ENCODE measurements at regions not wholly inside any gene's neighbourhood (a gene's known extent, or its start where the extent isn't known, plus 50 kb on each side); places are given as distances from the start of the nearest gene placed in this dataset.
"Not testable (repeated sequence)": the region's sequence is repeated elsewhere in the genome, so short reads cannot be mapped to it uniquely, and the experiment has no call there.

DNA sequence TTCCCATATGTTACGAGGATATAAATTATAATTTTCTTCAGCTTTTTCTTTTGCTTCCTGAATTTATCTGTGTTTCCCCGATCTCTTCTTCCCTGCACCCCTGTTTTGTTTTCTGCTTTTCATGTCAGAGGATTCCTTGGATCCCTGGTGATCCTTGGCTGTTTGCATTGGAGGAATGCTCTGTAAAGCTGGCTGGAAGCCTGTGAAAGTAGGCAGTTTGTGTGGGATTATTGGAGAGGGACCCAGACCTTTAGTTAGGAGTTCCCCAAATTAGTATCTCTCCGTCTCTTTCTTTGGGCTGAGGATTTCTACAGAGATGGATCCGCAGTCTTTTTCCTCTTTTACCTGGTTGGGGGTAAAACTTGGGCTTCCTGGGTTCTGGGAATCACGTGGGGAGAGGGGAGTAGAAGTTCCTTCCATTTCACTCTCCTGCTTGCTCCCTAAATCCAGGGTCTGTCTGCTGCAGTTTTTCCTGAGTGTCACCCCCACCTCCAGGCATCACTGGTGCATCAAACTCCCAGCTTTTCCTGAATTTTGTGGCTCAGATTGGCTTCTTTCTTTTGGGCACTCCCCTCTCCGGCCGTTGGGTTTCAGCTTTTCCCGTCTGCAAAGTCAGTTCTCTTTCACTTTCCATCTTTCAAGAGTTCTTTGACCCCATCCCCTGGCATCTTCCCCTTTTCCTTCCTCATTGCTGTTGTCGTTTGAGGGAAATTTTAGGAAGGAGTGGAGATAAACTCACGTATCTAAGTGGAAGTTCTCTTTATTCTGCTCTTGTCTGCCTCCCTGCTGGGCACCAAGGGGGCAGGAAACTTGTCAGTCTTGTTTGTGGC lies 79.1 kb upstream of the ALX4 start:
- no peak for DNase-seq

- no peak for DNase-seq
These were observed 80.1 kb upstream of the ALX4 start for GRCh38 chr11:44389963-44390605.

DNA sequence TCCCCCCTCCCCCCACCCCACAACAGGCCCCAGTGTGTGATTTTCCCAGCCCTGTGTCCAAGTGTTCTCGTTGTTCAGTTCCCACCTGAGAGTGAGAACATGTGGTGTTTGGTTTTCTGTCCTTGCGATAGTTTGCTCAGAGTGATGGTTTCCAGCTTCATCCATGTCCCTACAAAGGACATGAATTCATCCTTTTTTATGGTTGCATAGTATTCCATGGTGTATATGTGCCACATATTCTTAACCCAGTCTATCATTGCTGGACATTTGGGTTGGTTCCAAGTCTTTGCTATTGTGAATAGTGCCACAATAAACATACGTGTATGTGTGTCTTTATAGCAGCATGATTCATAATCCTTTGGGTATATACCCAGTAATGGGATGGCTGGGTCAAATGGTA lies 81.1 kb upstream of the ALX4 start:
- DNase-seq: not testable (repeated sequence)

DNA sequence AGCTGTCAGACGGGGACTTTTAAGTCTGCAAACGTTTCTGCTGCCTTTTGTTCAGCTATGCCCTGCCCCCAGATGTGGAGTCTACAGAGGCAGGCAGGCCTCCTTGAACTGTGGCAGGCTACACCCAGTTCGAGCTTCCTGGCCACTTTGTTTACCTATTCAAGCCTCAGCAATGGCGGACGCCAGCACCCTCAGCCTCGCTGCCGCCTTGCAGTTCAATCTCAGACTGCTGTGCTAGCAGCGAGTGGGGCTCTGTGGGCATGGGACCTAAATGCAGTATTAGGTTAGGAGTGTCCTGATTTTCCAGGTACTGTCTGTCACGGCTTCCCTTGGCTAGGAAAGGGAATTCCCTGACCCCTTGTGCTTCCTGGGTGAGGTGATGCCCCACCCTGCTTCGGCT lies 86.8 kb upstream of the ALX4 start:
- DNase-seq: not testable (repeated sequence)

DNA sequence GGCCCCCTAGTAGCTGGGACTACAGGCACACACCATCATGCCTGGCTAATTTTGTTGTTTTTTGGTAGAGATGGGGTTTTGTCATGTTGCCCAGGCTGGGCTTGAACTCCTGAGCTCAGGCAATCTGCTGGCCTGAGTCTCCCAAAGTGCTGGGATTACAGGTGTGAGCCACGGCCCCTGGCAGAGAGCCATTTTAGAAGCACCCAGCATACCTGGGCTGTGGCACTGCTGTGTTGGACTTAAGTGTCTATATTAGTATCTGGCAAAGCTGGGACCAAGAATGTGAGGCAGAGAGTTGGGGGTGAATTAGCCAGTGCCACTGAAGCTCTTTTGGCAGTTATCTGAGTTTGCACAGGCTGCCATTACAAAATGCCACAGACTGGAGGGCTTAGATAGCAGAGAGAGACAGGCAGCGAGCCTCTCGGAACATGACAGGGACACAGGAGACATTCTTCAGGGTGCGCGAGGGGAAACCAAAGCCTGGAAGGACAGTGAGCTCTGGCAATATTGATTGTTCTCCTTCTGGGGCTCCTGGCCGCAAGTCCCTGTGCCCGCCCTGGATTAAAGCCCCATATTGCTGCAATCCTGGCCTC lies 87.7 kb upstream of the ALX4 start:
- DNase-seq: no peak

GRCh38 chr11:44398266-44399030 lies 88.5 kb upstream of the ALX4 start:
- DNase-seq: no peak

GRCh38 chr11:44399968-44400367 lies 90.0 kb upstream of the ALX4 start:
- DNase-seq: no peak

DNA sequence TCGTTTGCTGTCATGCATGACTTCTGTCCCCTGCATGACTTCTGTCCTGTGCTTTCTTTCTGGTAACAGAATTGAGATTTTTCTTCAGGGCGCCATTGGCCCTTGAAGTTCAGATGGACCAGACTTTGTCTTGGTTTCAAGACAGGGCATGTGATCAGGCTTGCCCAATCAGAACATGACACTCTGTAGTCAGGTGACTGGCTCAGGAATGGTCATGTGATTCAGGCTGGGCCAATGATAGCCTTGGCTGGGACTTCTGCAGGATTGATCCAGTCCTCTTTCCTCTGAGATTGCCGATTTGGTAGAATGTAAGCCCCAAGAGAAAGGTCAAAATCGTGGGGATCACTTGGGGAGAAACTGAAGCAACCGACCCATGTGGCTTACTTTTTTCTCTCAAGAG lies 90.5 kb upstream of the ALX4 start:
- DNase-seq: no peak

- DNase-seq: no peak
These were observed 92.6 kb upstream of the ALX4 start for GRCh38 chr11:44402466-44403075.

DNA sequence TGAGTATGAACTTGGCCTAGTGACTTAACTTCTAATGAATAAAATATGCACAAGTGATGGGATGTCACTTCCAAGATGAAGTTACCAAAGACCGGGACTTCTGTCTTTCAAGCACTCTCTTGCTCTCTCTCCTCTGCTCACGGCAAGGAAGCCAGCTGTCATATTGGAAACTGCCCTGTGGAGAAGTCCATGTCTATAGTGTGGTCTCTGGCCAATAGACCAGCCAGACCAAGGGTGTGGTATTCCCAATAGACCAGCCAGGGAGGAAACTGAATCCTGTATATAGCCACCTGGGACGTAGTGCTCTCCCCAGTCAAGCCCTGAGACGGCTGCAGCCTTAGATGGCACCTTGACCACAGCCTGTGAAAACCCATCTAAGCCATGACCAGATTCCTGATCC lies 93.2 kb upstream of the ALX4 start:
- no peak for DNase-seq

GRCh38 chr11:44403587-44404273 lies 93.8 kb upstream of the ALX4 start:
- DNase-seq: no peak

- DNase-seq: no peak
These were observed 94.4 kb upstream of the ALX4 start for GRCh38 chr11:44404301-44404700.

- DNase-seq: no peak
These were observed 94.9 kb upstream of the ALX4 start for GRCh38 chr11:44404736-44405395.

GRCh38 chr11:44407211-44407996 lies 97.5 kb upstream of the ALX4 start:
- DNase-seq: no peak

- DNase-seq: no peak
These were observed 98.2 kb upstream of the ALX4 start for GRCh38 chr11:44408141-44408540.

- no peak for DNase-seq
These were observed 99.0 kb upstream of the ALX4 start for GRCh38 chr11:44408711-44409470.

DNA sequence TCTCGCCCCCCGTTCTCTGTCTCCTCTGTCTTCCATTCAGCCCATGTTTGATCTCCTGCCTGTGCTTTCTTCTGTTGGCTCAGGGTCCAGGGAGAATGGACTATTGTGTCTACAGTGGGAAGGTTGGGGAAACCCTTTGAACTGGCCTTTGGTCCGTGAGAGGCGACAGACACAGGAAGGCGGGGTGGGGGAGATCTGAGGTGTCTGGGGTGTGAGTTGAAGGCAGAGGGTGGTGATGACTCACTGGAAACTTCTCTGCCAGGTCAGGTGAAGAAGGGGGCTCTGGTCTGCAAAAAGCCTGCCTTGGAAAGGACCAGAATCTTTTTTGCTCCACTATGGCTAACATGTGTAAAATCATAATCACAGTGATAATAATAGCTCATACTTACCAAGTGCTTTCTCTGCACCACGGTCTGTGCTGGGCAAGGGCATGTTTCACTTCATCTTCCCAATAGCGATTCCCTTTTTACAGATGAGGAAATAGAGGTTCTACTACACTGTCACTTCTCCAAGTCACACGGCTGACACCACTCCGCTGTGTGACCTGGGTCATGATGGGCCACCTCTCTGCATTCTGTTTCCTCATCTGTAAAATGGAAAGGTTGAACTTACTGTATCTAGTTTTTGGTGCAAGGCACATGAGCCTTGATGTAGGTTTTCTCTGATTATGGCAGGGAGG lies 99.8 kb upstream of the ALX4 start:
- no peak for DNase-seq

DNA sequence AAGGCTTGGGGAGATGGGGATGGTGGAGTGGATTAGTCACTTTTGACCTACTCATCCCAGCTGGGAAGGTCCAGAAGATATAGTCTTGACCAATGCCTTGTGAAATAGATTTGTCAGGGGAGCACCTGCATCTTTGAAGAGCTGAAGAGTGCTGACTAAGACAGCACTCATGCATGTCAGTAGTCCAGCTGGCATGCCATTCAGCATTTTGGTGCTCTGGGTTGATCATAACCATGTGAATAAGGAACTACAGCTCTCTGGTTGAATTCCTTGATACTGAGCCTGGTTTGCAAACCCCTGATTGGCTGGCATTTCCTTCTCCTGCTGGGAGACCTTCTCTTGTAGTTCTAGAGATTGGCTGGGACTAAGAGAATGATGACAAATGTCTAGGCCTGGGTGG lies 106.8 kb upstream of the ALX4 start:
- DNase-seq: no peak

GRCh38 chr11:44417731-44418455 lies 108.0 kb upstream of the ALX4 start:
- no peak for DNase-seq
